Thoracic aorta (tissue), 2 donors: ENCODE measurements at regions not wholly inside any gene's neighbourhood (a gene's known extent, or its start where the extent isn't known, plus 50 kb on each side); places are given as distances from the start of the nearest gene placed in this dataset.

Experiments used
- ATAC-seq: fragments of 150-250 bp; one replicate; pipeline ENCODE4 v1.8.0; 2017; ENCODE audit warnings: low read depth; ENCODE audit not compliant: insufficient number of reproducible peaks, low FRiP score
- DNase-seq: peaks from one replicate; pipeline ENCODE4 v3.0.0-alpha.2; 2020; ENCODE audit warnings: low spot score
- H3K27ac ChIP-seq, 2 donors: fragments of 200-600 bp; sonication (generic); 1 replicate in 1 of 2; 2 replicates in 1 of 2; pipeline ENCODE4 v1.5.1; 2016; ENCODE audit warnings: mild to moderate bottlenecking in 2 of 2, moderate library complexity in 2 of 2
- H3K27me3 ChIP-seq: fragments of 200-600 bp; sonication (generic); replicated peaks from 2 replicates; pipeline ENCODE4 v1.6.0; 2016; ENCODE audit warnings: mild to moderate bottlenecking; ENCODE audit not compliant: insufficient read depth
- H3K36me3 ChIP-seq: fragments of 200-600 bp; sonication (generic); one replicate; pipeline ENCODE4 v1.5.1; 2016
- H3K4me1 ChIP-seq, 2 donors: fragments of 200-600 bp; sonication (generic); 1 replicate in 1 of 2; 2 replicates in 1 of 2; pipeline versions ENCODE4 v1.5.1 to v1.6.0; 2016; ENCODE audit warnings: low read depth in 2 of 2, mild to moderate bottlenecking in 1 of 2; ENCODE audit not compliant: control insufficient read depth in 1 of 2
- H3K4me3 ChIP-seq: fragments of 200-600 bp; sonication (generic); 2 replicates; pipeline ENCODE4 v1.5.1; 2016; ENCODE audit warnings: mild to moderate bottlenecking
- H3K9me3 ChIP-seq: fragments of 200-600 bp; sonication (generic); 2 replicates; pipeline ENCODE4 v1.5.1; 2016
- TF ChIP-seq, protein P1 (sequence below): fragments of 200-600 bp; sonication (generic); IDR thresholded peaks from one replicate; pipeline ENCODE4 v1.5.1; 2019; ENCODE audit warnings: antibody characterized with exemption

DNA sequence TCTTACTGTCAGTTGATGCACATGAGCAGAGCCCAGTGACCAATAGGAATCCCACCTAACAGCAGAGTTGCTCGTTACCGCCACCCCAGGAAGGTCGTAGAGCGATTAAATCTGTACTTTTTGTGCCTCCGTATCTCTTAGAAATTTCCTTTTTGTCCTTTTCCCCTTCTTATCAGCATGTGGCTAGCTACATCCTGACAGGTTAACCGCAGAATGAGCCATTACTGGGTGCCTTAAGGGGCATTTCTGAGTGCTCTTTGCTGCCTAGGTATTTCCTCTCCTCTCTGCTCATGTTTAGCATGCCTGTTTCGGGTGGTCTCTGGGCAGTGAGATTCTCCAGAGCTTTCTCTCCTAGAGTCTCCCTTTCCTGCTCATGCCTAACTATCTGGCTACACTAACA is 530.5 kb downstream of the FAM133A start:
- Histone ChIP-seq H3K27me3 (no peaks in the 10 kb centered on the region), H3K27ac (no peak overlapping the region), H3K4me3 (no peak overlapping the region), H3K9me3 (no peaks in the 10 kb centered on the region), H3K4me1 (no peaks in the 10 kb centered on the region), H3K36me3 (no peaks in the 10 kb centered on the region)
- TF ChIP-seq, protein P1, sequence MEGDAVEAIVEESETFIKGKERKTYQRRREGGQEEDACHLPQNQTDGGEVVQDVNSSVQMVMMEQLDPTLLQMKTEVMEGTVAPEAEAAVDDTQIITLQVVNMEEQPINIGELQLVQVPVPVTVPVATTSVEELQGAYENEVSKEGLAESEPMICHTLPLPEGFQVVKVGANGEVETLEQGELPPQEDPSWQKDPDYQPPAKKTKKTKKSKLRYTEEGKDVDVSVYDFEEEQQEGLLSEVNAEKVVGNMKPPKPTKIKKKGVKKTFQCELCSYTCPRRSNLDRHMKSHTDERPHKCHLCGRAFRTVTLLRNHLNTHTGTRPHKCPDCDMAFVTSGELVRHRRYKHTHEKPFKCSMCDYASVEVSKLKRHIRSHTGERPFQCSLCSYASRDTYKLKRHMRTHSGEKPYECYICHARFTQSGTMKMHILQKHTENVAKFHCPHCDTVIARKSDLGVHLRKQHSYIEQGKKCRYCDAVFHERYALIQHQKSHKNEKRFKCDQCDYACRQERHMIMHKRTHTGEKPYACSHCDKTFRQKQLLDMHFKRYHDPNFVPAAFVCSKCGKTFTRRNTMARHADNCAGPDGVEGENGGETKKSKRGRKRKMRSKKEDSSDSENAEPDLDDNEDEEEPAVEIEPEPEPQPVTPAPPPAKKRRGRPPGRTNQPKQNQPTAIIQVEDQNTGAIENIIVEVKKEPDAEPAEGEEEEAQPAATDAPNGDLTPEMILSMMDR, result no peak
- DNase-seq, result no peak
- ATAC-seq, result no peak

DNA sequence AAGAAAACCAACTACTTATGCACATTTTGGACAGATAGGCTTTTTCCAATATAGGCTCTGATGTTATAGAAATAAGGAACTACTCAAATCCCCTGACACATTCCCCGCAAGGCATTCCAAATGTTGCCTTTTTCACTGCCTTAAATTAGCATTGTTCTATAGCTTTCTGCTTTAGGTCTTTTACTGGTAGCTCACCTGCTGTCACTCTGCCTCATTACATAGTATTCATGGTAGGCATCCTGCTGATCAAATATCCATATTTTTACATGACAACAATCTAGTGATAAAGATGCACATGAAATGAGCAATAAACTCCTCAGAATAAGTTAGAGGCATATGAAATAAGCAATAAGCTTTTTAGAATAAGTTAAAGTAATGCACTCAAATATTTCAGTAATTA is 542.7 kb downstream of the FAM133A start:
- H3K27ac ChIP-seq, result no peak overlapping the region
- H3K4me3 ChIP-seq, result no peak overlapping the region
- H3K36me3 ChIP-seq, result no peaks in the 10 kb centered on the region
- no peaks in the 10 kb centered on the region for H3K4me1 ChIP-seq
- H3K9me3 ChIP-seq, result no peaks in the 10 kb centered on the region
- DNase-seq, result no peak
- no peak for ATAC-seq
- no peaks in the 10 kb centered on the region for H3K27me3 ChIP-seq
- TF ChIP-seq, protein P1, result no peak

DNA sequence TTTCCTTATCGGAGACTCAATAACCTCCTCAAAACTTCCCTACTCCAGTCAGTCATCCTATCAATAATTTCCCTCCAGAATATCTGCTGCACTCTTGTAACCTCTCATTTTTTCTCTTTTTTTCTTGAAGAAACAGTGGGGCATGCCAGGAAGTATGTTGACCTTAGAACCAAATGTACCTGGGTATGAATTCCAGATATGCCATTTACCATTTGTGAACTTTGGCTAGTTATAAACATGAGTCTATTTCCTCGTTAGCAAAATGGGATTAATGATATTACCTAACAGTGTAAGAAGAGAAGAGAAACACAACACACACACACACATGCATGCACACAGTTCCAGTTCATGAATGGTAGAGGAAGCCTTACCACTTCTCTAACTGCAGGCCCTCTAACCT is 578.2 kb downstream of the FAM133A start:
- Histone ChIP-seq H3K36me3 (no peaks in the 10 kb centered on the region), H3K9me3 (no peaks in the 10 kb centered on the region), H3K4me1 (no peaks in the 10 kb centered on the region), H3K4me3 (no peak overlapping the region), H3K27ac (no peak overlapping the region), H3K27me3 (no peaks in the 10 kb centered on the region)
- DNase-seq (no peak), ATAC-seq (no peak)
- TF ChIP-seq, protein P1, result no peak

DNA sequence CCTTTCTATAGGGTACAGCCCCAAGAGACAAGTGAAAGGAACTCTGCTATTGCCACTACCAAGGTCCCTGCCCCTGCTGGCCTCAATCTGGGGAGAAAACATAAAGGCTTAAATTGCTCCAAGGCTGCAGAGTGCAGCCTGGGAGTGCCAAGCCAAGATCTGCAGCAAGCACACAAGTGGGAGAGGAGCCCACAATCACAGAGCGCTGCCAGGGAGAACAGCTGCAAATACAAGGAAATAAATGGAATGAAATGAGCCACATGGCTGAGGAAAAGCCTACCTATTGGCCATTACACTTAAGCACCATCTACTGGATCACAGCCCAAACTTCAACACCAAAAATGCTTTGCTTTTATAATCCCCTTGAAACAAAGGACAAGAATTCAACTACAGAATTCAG is 582.4 kb downstream of the FAM133A start:
- ATAC-seq (no peak), DNase-seq (no peak)
- H3K27ac ChIP-seq, result no peak overlapping the region
- TF ChIP-seq, protein P1, result no peak
- H3K36me3 ChIP-seq, result no peaks in the 10 kb centered on the region
- H3K9me3 ChIP-seq, result no peaks in the 10 kb centered on the region
- H3K4me1 ChIP-seq, result no peaks in the 10 kb centered on the region
- H3K27me3 ChIP-seq, result no peaks in the 10 kb centered on the region
- H3K4me3 ChIP-seq, result no peak overlapping the region

DNA sequence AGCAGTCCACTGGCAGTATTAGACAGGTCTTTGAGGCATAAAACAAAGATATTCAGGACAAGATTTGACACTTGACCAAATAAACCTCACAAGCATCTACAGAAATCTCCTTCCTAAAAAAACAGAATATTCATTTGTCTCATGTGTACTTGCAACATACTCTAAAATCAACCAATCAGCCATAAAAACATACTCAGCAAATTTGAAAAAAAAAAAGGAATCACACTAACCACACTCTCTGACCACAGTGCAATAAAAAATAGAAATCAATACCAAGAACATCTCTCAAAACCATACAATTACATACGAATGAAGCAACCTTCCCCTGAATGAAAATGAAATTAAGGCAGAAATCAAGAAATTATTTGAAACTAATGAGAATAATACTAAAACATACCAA is 591.3 kb downstream of the FAM133A start:
- no peaks in the 10 kb centered on the region for H3K27me3 ChIP-seq
- H3K27ac ChIP-seq, result no peak overlapping the region
- DNase-seq, result no peak
- no peaks in the 10 kb centered on the region for H3K9me3 ChIP-seq
- no peaks in the 10 kb centered on the region for H3K36me3 ChIP-seq
- no peaks in the 10 kb centered on the region for H3K4me1 ChIP-seq
- no peak for ATAC-seq
- TF ChIP-seq, protein P1, result no peak
- H3K4me3 ChIP-seq, result no peak overlapping the region
